HCT116 (cell line): ENCODE measurements at regions not wholly inside any gene's neighbourhood (a gene's known extent, or its start where the extent isn't known, plus 50 kb on each side); places are given as distances from the start of the nearest gene placed in this dataset.

ENCODE experiments used
- CTCF ChIP-seq, 3 experiments: fragments of 200-600 bp in 1 of 3; sonication (generic) in 1 of 3; IDR thresholded peaks in 2 of 3; conservative IDR thresholded peaks in 1 of 3; 2 replicates each; pipeline ENCODE4 v1.5.1; 2012 to 2017; ENCODE audit warnings: low read depth in 2 of 3, low read length in 2 of 3, antibody characterized with exemption in 1 of 3, borderline replicate concordance in 1 of 3, control low read depth in 1 of 3, mild to moderate bottlenecking in 1 of 3, mixed read lengths in 1 of 3, mixed run types in 1 of 3, moderate library complexity in 1 of 3; ENCODE audit not compliant: insufficient read depth in 1 of 3
- EZH2 ChIP-seq: fragments of 200-600 bp; sonication (generic); IDR thresholded peaks from 2 replicates; pipeline ENCODE4 v1.6.1; 2017; ENCODE audit warnings: antibody characterized with exemption, mixed run types
- JUND ChIP-seq: IDR thresholded peaks from 2 replicates; pipeline ENCODE4 v1.6.1; 2012
- MAX ChIP-seq: IDR thresholded peaks from 2 replicates; pipeline ENCODE4 v1.6.1; 2012
- POLR2A ChIP-seq: IDR thresholded peaks from 2 replicates; pipeline ENCODE4 v1.7.0; 2011; ENCODE audit warnings: borderline replicate concordance; ENCODE audit not compliant: insufficient read depth, insufficient read length; ENCODE audit errors: extremely low read depth
- POLR2AphosphoS5 ChIP-seq: IDR thresholded peaks from 2 replicates; pipeline ENCODE4 v1.6.1; 2011; ENCODE audit warnings: mild to moderate bottlenecking, low read depth, low read length, moderate library complexity

- no peak for TF ChIP-seq CTCF (IDR thresholded peaks at IDR 0.05 in 2 of 3, conservative IDR thresholded peaks at IDR 0.05 in 1 of 3; ENCODE audit: borderline replicate concordance in 1 of 3, insufficient read depth in 1 of 3, low read depth in 2 of 3, low read length in 2 of 3)
- TF ChIP-seq EZH2, result no peak
- TF ChIP-seq POLR2A, result no peak
- no peak for TF ChIP-seq JUND
- TF ChIP-seq MAX, result no peak
- TF ChIP-seq POLR2AphosphoS5, result no peak
Observed at GRCh38 chr15:62240121-62241096, 75.3 kb upstream of the C2CD4B start.
